ENCODE measurements at regions not wholly inside any gene's neighbourhood (a gene's known extent, or its start where the extent isn't known, plus 50 kb on each side); places are given as distances from the start of the nearest gene placed in this dataset.

GRCh38 chr4:155512046-155512445, 135.3 kb upstream of the MAP9 start:
- H3K27me3 Mint-ChIP-seq: no peaks in the 10 kb centered on the region
- no peak for TF ChIP-seq CTCF (IDR thresholded peaks at IDR 0.05; ENCODE audit: unreplicated experiment)
- DNase-seq (ENCODE audit: low spot score, unreplicated experiment): no peak
- no peaks in the 10 kb centered on the region for H3K9me3 Mint-ChIP-seq (ENCODE audit: low read depth)
- H3K36me3 Mint-ChIP-seq (ENCODE audit: insufficient read depth): no peaks in the 10 kb centered on the region
- no peak overlapping the region for H3K4me3 Mint-ChIP-seq (ENCODE audit: low read depth)
- H3K4me1 Mint-ChIP-seq (ENCODE audit: low read depth): no peaks in the 10 kb centered on the region
- no peak overlapping the region for H3K27ac Mint-ChIP-seq

GRCh38 chr4:155510771-155511170, 134.0 kb upstream of the MAP9 start:
- H3K36me3 Mint-ChIP-seq (ENCODE audit: insufficient read depth): no peaks in the 10 kb centered on the region
- no peak for TF ChIP-seq CTCF (IDR thresholded peaks at IDR 0.05; ENCODE audit: unreplicated experiment)
- no peak overlapping the region for H3K27ac Mint-ChIP-seq

GRCh38 chr4:155509555-155509954, 132.8 kb upstream of the MAP9 start:
- no peak overlapping the region for H3K27ac Mint-ChIP-seq

More at GRCh38 chr4:155510771-155511170, 134.0 kb upstream of the MAP9 start:
- H3K4me1 Mint-ChIP-seq (ENCODE audit: low read depth): no peaks in the 10 kb centered on the region
- H3K9me3 Mint-ChIP-seq (ENCODE audit: low read depth): no peaks in the 10 kb centered on the region
- H3K4me3 Mint-ChIP-seq (ENCODE audit: low read depth): no peak overlapping the region
- no peaks in the 10 kb centered on the region for H3K27me3 Mint-ChIP-seq
- no peak for DNase-seq (ENCODE audit: low spot score, unreplicated experiment)

GRCh38 chr4:155506745-155507144, 130.0 kb upstream of the MAP9 start:
- Mint-ChIP-seq H3K27me3 (no peaks in the 10 kb centered on the region), H3K27ac (no peak overlapping the region), H3K4me3 (ENCODE audit: low read depth) (no peak overlapping the region), H3K36me3 (ENCODE audit: insufficient read depth) (no peaks in the 10 kb centered on the region), H3K4me1 (ENCODE audit: low read depth) (no peaks in the 10 kb centered on the region), H3K9me3 (ENCODE audit: low read depth) (peaks cover 3% of the 10 kb centered on the region)
- no peak for DNase-seq (ENCODE audit: low spot score, unreplicated experiment)
- no peak for TF ChIP-seq CTCF (IDR thresholded peaks at IDR 0.05; ENCODE audit: unreplicated experiment)

More at GRCh38 chr4:155509555-155509954, 132.8 kb upstream of the MAP9 start:
- DNase-seq (ENCODE audit: low spot score, unreplicated experiment): no peak
- Mint-ChIP-seq H3K4me3 (ENCODE audit: low read depth) (no peak overlapping the region), H3K9me3 (ENCODE audit: low read depth) (no peaks in the 10 kb centered on the region), H3K4me1 (ENCODE audit: low read depth) (no peaks in the 10 kb centered on the region), H3K36me3 (ENCODE audit: insufficient read depth) (no peaks in the 10 kb centered on the region), H3K27me3 (no peaks in the 10 kb centered on the region)
- TF ChIP-seq CTCF (IDR thresholded peaks at IDR 0.05; ENCODE audit: unreplicated experiment): no peak

- H3K9me3 Mint-ChIP-seq (ENCODE audit: low read depth): peaks cover 3% of the 10 kb centered on the region
- H3K27me3 Mint-ChIP-seq: no peaks in the 10 kb centered on the region
- H3K36me3 Mint-ChIP-seq (ENCODE audit: insufficient read depth): no peaks in the 10 kb centered on the region
- H3K4me3 Mint-ChIP-seq (ENCODE audit: low read depth): no peak overlapping the region
- H3K4me1 Mint-ChIP-seq (ENCODE audit: low read depth): no peaks in the 10 kb centered on the region
- no peak for TF ChIP-seq CTCF (IDR thresholded peaks at IDR 0.05; ENCODE audit: unreplicated experiment)
- DNase-seq (ENCODE audit: low spot score, unreplicated experiment): no peak
- H3K27ac Mint-ChIP-seq: no peak overlapping the region
Measured at GRCh38 chr4:155505321-155505720, 128.6 kb upstream of the MAP9 start.
